ENCODE measurements at regions not wholly inside any gene's neighbourhood (a gene's known extent, or its start where the extent isn't known, plus 50 kb on each side); places are given as distances from the start of the nearest gene placed in this dataset.

DNA sequence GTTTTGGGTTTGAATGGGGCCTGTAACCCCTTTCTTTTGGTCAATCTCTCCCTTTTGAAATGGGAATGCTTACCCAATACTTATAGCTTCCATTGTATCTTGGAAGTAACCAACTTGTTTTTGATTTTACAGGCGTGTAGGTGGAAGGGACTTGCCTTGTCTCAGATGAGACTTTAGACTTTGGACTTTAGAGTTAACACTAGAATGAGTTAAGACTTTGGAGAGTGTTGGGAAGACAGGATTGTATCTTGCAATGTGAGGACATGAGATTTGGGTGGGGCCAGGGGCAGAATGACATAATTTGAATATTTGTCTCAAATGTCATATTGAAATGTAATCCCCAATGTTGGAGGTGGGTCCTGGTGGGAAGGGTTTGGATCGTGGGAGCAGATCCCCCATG, 1466.9 kb downstream of the LRRC4C start:
- peaks cover 4 to 5% of the 10 kb centered on the region in 2 donors for H3K4me1 ChIP-seq (ENCODE audit: control insufficient read depth in 1 of 2, insufficient read depth in 2 of 2, low read length in 2 of 2)
- no peak overlapping the region for H3K27ac ChIP-seq (ENCODE audit: low read depth, low read length)
- no peak overlapping the region for H3K4me3 ChIP-seq (ENCODE audit: low read depth in 1 of 2, low read length in 2 of 2)
- H3K36me3 ChIP-seq (ENCODE audit: control insufficient read depth in 1 of 2, insufficient read depth in 2 of 2, low read length in 2 of 2): no peaks in the 10 kb centered on the region
- H3K27me3 ChIP-seq (ENCODE audit: control insufficient read depth in 1 of 2, insufficient read depth in 2 of 2, low read length in 2 of 2): no peaks in the 10 kb centered on the region
- no peak overlapping the region for H3K9ac ChIP-seq (ENCODE audit: low read depth in 1 of 2, low read length in 2 of 2)
- no peaks in the 10 kb centered on the region for H3K9me3 ChIP-seq (ENCODE audit: control insufficient read depth in 1 of 2, low read length in 2 of 2)

DNA sequence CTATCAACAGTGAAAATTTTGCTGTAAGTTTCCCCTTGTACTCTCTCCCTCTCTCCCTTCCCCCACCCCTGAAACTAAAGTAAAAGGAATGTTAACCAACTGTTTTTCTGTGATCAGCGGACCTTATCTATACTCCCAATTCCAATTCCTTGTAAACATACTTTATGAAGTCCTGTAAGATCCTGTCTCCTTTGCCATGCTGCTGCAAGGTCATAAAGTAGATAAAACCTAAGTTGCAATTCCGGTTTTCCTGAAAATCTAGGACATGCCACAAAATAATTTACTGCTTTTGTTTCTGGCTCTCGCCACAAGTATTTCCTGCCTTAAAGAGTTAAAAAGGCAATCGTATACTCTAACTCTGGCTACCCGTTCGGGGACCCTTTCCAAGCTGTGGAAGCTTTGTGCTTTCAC, 1469.0 kb downstream of the LRRC4C start:
- Histone ChIP-seq H3K4me3 (ENCODE audit: low read depth in 1 of 2, low read length in 2 of 2) (no peak overlapping the region), H3K36me3 (ENCODE audit: control insufficient read depth in 1 of 2, insufficient read depth in 2 of 2, low read length in 2 of 2) (no peaks in the 10 kb centered on the region), H3K4me1 (ENCODE audit: control insufficient read depth in 1 of 2, insufficient read depth in 2 of 2, low read length in 2 of 2) (peaks cover 4 to 5% of the 10 kb centered on the region in 2 donors), H3K27me3 (ENCODE audit: control insufficient read depth in 1 of 2, insufficient read depth in 2 of 2, low read length in 2 of 2) (no peaks in the 10 kb centered on the region), H3K9ac (ENCODE audit: low read depth in 1 of 2, low read length in 2 of 2) (no peak overlapping the region), H3K9me3 (ENCODE audit: control insufficient read depth in 1 of 2, low read length in 2 of 2) (no peaks in the 10 kb centered on the region), H3K27ac (ENCODE audit: low read depth, low read length) (no peak overlapping the region)

DNA sequence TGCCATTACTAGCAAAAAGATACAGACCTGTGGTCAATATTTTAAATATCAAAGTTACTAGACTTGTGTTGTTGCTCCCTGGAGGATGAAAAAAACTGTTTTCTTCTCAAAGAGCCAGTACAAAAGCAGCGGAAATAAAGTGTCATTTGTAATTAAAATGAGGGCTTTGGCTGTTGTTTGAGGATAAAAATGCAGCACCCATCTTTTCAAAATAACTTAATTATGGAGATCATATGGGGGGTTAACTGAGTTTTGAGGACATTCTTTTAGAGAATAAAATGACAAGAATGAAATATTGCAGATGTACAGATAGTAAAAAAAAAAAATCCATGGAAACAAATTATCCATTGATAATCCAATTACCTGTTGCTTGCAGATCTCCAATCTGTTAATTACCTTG, 1484.4 kb downstream of the LRRC4C start:
- H3K27me3 ChIP-seq (ENCODE audit: control insufficient read depth in 1 of 2, insufficient read depth in 2 of 2, low read length in 2 of 2): no peaks in the 10 kb centered on the region
- peaks cover 0 to 4% of the 10 kb centered on the region in 2 donors for H3K4me1 ChIP-seq (ENCODE audit: control insufficient read depth in 1 of 2, insufficient read depth in 2 of 2, low read length in 2 of 2)
- no peaks in the 10 kb centered on the region for H3K9me3 ChIP-seq (ENCODE audit: control insufficient read depth in 1 of 2, low read length in 2 of 2)
- H3K9ac ChIP-seq (ENCODE audit: low read depth in 1 of 2, low read length in 2 of 2): no peak overlapping the region
- no peak overlapping the region for H3K27ac ChIP-seq (ENCODE audit: low read depth, low read length)
- no peak overlapping the region for H3K4me3 ChIP-seq (ENCODE audit: low read depth in 1 of 2, low read length in 2 of 2)
- H3K36me3 ChIP-seq (ENCODE audit: control insufficient read depth in 1 of 2, insufficient read depth in 2 of 2, low read length in 2 of 2): no peaks in the 10 kb centered on the region

DNA sequence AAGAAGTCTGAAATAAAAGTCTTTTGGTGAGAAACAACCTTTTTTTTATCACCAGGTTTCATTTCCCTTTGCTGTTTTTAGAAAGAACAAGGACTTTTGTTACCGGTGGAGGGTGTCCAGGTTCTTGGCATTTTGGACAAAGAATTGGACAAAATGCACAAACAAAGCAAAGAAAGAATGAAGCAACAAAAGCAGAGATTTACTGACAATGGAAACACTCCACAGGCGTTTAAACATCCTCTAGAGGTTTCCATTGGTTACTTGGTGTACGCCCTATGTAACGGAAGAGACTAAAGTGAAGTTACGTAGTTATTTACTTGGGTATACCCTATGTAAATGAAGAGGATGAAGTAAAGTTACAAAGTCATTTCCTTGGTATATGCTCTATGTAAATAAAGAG, 1487.0 kb downstream of the LRRC4C start:
- Histone ChIP-seq H3K4me3 (ENCODE audit: low read depth in 1 of 2, low read length in 2 of 2) (no peak overlapping the region), H3K36me3 (ENCODE audit: control insufficient read depth in 1 of 2, insufficient read depth in 2 of 2, low read length in 2 of 2) (no peaks in the 10 kb centered on the region), H3K9me3 (ENCODE audit: control insufficient read depth in 1 of 2, low read length in 2 of 2) (no peaks in the 10 kb centered on the region), H3K9ac (ENCODE audit: low read depth in 1 of 2, low read length in 2 of 2) (no peak overlapping the region), H3K27ac (ENCODE audit: low read depth, low read length) (no peak overlapping the region), H3K27me3 (ENCODE audit: control insufficient read depth in 1 of 2, insufficient read depth in 2 of 2, low read length in 2 of 2) (no peaks in the 10 kb centered on the region), H3K4me1 (ENCODE audit: control insufficient read depth in 1 of 2, insufficient read depth in 2 of 2, low read length in 2 of 2) (peaks cover 0 to 4% of the 10 kb centered on the region in 2 donors)

DNA sequence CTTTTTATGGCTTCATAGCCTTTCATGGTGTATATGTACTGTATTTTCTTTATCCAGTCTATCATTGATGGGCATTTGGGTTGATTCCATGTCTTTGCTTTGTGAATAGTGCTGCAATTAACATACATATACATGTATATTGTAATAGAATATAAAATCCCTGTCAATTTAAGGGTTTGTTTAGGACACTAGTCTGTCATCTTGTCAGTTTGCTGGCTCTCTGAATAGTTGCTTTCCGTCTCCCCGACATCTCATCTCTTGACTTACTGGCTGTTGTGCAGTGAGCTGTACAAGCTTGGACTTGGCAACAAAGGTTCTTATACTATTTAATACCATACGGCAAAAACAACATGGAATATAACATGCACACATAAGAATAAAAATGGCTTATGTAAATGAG, 1487.5 kb downstream of the LRRC4C start:
- peaks cover 0 to 4% of the 10 kb centered on the region in 2 donors for H3K4me1 ChIP-seq (ENCODE audit: control insufficient read depth in 1 of 2, insufficient read depth in 2 of 2, low read length in 2 of 2)
- H3K9ac ChIP-seq (ENCODE audit: low read depth in 1 of 2, low read length in 2 of 2): no peak overlapping the region
- H3K27me3 ChIP-seq (ENCODE audit: control insufficient read depth in 1 of 2, insufficient read depth in 2 of 2, low read length in 2 of 2): no peaks in the 10 kb centered on the region
- no peak overlapping the region for H3K27ac ChIP-seq (ENCODE audit: low read depth, low read length)
- H3K36me3 ChIP-seq (ENCODE audit: control insufficient read depth in 1 of 2, insufficient read depth in 2 of 2, low read length in 2 of 2): no peaks in the 10 kb centered on the region
- no peaks in the 10 kb centered on the region for H3K9me3 ChIP-seq (ENCODE audit: control insufficient read depth in 1 of 2, low read length in 2 of 2)
- no peak overlapping the region for H3K4me3 ChIP-seq (ENCODE audit: low read depth in 1 of 2, low read length in 2 of 2)

DNA sequence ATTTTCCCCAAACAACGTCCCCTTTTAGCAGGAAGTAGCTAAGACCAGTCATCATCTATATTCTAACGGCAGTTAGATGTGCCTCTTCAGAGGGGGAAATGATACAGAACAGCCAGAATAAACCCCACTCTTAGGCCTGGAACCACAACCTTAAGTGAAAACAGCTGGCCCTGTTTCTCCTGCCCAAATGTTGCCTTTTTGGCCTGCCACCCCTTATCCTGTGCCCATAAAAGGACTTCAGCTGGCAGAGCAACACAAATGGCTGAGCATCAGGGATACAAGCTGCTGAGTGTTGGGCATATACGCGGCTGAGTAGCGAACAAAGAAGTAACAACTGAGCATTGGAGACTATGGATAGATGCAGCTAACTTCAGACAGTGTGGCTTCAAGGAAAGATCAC, 1491.4 kb downstream of the LRRC4C start:
- no peaks in the 10 kb centered on the region for H3K9me3 ChIP-seq (ENCODE audit: control insufficient read depth in 1 of 2, low read length in 2 of 2)
- H3K9ac ChIP-seq (ENCODE audit: low read depth in 1 of 2, low read length in 2 of 2): no peak overlapping the region
- no peak overlapping the region for H3K27ac ChIP-seq (ENCODE audit: low read depth, low read length)
- H3K4me1 ChIP-seq (ENCODE audit: control insufficient read depth in 1 of 2, insufficient read depth in 2 of 2, low read length in 2 of 2): peaks cover 0 to 4% of the 10 kb centered on the region in 2 donors
- H3K36me3 ChIP-seq (ENCODE audit: control insufficient read depth in 1 of 2, insufficient read depth in 2 of 2, low read length in 2 of 2): no peaks in the 10 kb centered on the region
- no peak overlapping the region for H3K4me3 ChIP-seq (ENCODE audit: low read depth in 1 of 2, low read length in 2 of 2)
- no peaks in the 10 kb centered on the region for H3K27me3 ChIP-seq (ENCODE audit: control insufficient read depth in 1 of 2, insufficient read depth in 2 of 2, low read length in 2 of 2)

DNA sequence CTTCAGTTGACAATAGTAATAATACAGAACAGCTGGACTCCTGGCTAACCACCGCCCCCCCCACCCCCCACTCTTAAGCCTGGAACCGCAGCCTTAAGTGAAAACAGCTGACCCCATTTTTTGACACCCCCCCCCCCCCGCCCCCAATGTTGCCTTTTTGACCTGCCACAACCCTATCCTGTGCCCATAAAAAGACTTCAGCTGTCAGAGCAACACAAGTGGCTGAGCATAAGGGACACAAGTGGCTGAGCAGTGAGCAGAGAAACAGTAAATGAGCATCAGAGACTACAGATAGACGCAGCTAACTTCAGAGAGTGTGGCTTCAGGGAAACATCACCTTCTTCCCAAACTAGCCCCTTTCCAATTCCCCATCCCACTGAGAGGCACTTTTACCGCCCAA, 1493.8 kb downstream of the LRRC4C start:
- H3K9me3 ChIP-seq (ENCODE audit: control insufficient read depth in 1 of 2, low read length in 2 of 2): no peaks in the 10 kb centered on the region
- H3K36me3 ChIP-seq (ENCODE audit: control insufficient read depth in 1 of 2, insufficient read depth in 2 of 2, low read length in 2 of 2): no peaks in the 10 kb centered on the region
- no peak overlapping the region for H3K4me3 ChIP-seq (ENCODE audit: low read depth in 1 of 2, low read length in 2 of 2)
- H3K27me3 ChIP-seq (ENCODE audit: control insufficient read depth in 1 of 2, insufficient read depth in 2 of 2, low read length in 2 of 2): no peaks in the 10 kb centered on the region
- H3K9ac ChIP-seq (ENCODE audit: low read depth in 1 of 2, low read length in 2 of 2): no peak overlapping the region
- no peak overlapping the region for H3K27ac ChIP-seq (ENCODE audit: low read depth, low read length)
- no peaks in the 10 kb centered on the region for H3K4me1 ChIP-seq (ENCODE audit: control insufficient read depth in 1 of 2, insufficient read depth in 2 of 2, low read length in 2 of 2)

DNA sequence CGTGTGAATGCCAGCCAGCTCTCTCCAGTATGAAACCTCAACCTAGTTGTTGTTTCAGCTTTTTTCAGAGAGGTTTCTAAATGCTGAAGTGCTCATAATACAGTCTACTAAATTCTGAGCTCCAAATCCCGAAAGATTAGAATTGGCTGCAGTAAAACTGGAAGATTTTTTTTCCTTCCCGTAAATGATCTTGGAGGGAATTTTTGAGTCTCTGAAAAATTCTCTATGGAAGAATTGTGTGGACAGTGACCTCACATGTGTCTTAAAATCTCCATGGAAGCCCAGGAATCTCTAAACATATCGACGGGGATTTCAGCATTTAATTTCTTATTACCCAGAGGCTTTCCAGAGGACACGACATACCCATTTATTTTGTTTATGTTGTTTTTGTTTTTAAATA, 1499.2 kb downstream of the LRRC4C start:
- Histone ChIP-seq H3K4me3 (ENCODE audit: low read depth in 1 of 2, low read length in 2 of 2) (no peak overlapping the region), H3K4me1 (ENCODE audit: control insufficient read depth in 1 of 2, insufficient read depth in 2 of 2, low read length in 2 of 2) (no peaks in the 10 kb centered on the region), H3K36me3 (ENCODE audit: control insufficient read depth in 1 of 2, insufficient read depth in 2 of 2, low read length in 2 of 2) (no peaks in the 10 kb centered on the region), H3K27me3 (ENCODE audit: control insufficient read depth in 1 of 2, insufficient read depth in 2 of 2, low read length in 2 of 2) (no peaks in the 10 kb centered on the region), H3K9ac (ENCODE audit: low read depth in 1 of 2, low read length in 2 of 2) (no peak overlapping the region), H3K27ac (ENCODE audit: low read depth, low read length) (no peak overlapping the region), H3K9me3 (ENCODE audit: control insufficient read depth in 1 of 2, low read length in 2 of 2) (no peaks in the 10 kb centered on the region)

DNA sequence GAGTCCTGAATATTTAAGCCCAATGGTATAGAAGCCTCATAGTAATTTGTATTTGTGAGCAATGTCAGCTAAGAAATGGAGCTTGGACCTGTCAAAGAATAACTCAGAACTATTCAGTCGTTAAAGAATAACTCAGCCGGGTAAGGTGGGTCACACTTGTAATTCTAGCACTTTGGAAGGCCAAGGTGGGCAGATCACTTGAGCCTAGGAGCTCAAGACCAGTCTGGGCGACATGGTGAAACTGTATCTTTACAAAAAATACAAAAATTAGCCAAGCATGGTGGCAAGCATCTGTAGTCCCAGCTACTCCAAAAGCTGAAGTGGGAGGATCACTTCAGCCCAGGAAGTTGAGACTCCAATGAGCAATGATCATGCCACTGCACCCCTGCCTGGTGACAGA, 1526.5 kb downstream of the LRRC4C start:
- H3K27me3 ChIP-seq (ENCODE audit: control insufficient read depth in 1 of 2, insufficient read depth in 2 of 2, low read length in 2 of 2): no peaks in the 10 kb centered on the region
- no peak overlapping the region for H3K9ac ChIP-seq (ENCODE audit: low read depth in 1 of 2, low read length in 2 of 2)
- H3K36me3 ChIP-seq (ENCODE audit: control insufficient read depth in 1 of 2, insufficient read depth in 2 of 2, low read length in 2 of 2): no peaks in the 10 kb centered on the region

DNA sequence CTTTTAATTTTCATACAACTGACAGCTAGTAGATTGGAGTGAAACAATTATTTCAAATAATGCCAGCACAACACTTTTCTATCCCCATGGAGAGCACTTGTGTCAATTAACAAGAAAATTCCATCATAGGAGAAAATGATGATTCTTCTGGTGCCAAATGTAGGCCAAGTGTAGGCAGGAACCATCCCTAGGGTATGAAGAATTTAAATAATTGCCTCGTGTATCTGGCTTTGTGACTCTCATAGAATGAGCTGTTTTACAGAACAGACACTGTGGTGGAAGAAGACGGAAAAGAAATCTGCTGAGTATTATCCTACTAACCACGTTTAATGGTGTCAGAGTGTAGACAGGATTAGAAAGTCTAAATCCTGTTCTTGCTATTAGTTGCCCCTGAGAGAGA, 1542.2 kb downstream of the LRRC4C start:
- Histone ChIP-seq H3K36me3 (ENCODE audit: control insufficient read depth in 1 of 2, insufficient read depth in 2 of 2, low read length in 2 of 2) (no peaks in the 10 kb centered on the region), H3K27ac (ENCODE audit: low read depth, low read length) (no peak overlapping the region), H3K27me3 (ENCODE audit: control insufficient read depth in 1 of 2, insufficient read depth in 2 of 2, low read length in 2 of 2) (no peaks in the 10 kb centered on the region), H3K9ac (ENCODE audit: low read depth in 1 of 2, low read length in 2 of 2) (no peak overlapping the region), H3K4me3 (ENCODE audit: low read depth in 1 of 2, low read length in 2 of 2) (no peak overlapping the region), H3K9me3 (ENCODE audit: control insufficient read depth in 1 of 2, low read length in 2 of 2) (no peaks in the 10 kb centered on the region), H3K4me1 (ENCODE audit: control insufficient read depth in 1 of 2, insufficient read depth in 2 of 2, low read length in 2 of 2) (no peaks in the 10 kb centered on the region)

More for the DNA sequence above, 1526.5 kb downstream of the LRRC4C start:
- Histone ChIP-seq H3K4me1 (ENCODE audit: control insufficient read depth in 1 of 2, insufficient read depth in 2 of 2, low read length in 2 of 2) (no peaks in the 10 kb centered on the region), H3K27ac (ENCODE audit: low read depth, low read length) (no peak overlapping the region), H3K4me3 (ENCODE audit: low read depth in 1 of 2, low read length in 2 of 2) (no peak overlapping the region), H3K9me3 (ENCODE audit: control insufficient read depth in 1 of 2, low read length in 2 of 2) (peaks cover 0 to 3% of the 10 kb centered on the region in 2 donors)

DNA sequence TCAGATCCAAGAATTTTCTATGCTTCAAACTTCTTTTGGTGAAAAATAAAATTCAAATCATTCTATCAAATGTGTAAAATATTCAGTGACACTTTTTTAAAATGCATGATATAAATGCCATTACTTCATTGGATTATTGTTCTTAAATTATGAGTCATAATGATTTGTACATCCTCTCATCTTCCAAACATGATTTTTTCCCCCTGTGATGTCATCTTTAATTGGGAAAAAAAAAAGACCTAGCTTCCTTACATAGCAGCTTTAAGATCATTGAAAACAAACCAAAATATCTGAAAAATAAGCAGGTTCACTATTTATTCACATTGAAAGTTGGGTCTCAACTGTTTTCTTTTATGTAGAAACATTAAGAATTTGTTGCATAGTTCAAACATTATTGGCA, 1549.4 kb downstream of the LRRC4C start:
- no peaks in the 10 kb centered on the region for H3K27me3 ChIP-seq (ENCODE audit: control insufficient read depth in 1 of 2, insufficient read depth in 2 of 2, low read length in 2 of 2)
- no peak overlapping the region for H3K9ac ChIP-seq (ENCODE audit: low read depth in 1 of 2, low read length in 2 of 2)
- no peak overlapping the region for H3K4me3 ChIP-seq (ENCODE audit: low read depth in 1 of 2, low read length in 2 of 2)
- no peaks in the 10 kb centered on the region for H3K4me1 ChIP-seq (ENCODE audit: control insufficient read depth in 1 of 2, insufficient read depth in 2 of 2, low read length in 2 of 2)
- no peak overlapping the region for H3K27ac ChIP-seq (ENCODE audit: low read depth, low read length)
- no peaks in the 10 kb centered on the region for H3K36me3 ChIP-seq (ENCODE audit: control insufficient read depth in 1 of 2, insufficient read depth in 2 of 2, low read length in 2 of 2)
- no peaks in the 10 kb centered on the region for H3K9me3 ChIP-seq (ENCODE audit: control insufficient read depth in 1 of 2, low read length in 2 of 2)

Measured in duodenal mucosa (tissue), 2 donors.